Erythroblast (primary cell): ENCODE measurements at regions not wholly inside any gene's neighbourhood (a gene's known extent, or its start where the extent isn't known, plus 50 kb on each side); places are given as distances from the start of the nearest gene placed in this dataset.

Experiments
- DNase-seq, 2 experiments: peaks; one replicate each; lab custom pipeline; 2025; lab: John Stamatoyannopoulos, UW
- GATA1 ChIP-seq: IDR thresholded peaks from 2 replicates; pipeline ENCODE4 v1.6.1; 2011; ENCODE audit warnings: low read depth, mild to moderate bottlenecking, control low read depth, low read length, moderate library complexity
- POLR2A ChIP-seq: IDR thresholded peaks from 2 replicates; pipeline ENCODE4 v1.6.1; 2011; ENCODE audit warnings: mild to moderate bottlenecking, low read length

DNA sequence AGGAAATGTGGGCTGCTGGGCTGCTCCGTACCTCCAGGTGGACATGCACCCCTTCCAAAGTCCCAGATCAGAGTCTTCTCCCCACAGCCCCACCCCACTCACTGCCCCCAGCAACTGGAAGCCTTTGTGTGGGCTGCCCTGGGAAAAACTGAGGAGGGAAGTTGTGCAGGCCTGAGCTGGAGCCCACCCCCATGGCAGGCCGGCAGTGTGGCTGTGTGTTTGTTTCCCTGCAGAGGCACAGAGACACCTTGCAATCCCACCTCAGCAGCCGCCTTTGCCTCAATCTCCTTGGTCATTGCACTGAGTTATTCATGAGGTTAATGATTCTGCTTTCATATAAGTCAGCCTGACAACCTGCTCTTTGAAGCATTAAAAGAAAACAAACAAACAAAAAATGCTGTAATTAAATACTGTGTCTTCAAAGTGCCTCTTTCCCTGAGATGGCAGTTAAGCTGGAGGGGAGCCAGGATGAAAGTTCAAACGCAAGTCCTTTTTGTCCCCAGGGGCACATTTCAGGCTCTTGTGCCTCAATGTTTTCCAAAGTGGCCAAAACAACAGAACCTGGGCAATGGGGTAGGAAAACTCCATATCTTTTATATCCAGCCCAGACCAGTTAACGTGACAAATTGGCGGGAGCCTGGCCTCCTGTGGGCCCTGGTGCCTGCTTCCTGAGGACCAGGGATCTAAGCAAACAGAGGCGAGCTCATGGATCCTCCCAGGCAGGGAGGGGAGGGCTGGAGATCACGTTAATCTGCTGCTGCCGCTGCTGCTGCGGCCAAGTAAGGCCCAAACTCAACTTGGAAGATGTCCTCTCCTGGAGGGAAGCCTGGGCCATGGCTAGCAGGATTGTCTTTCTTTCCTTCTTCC is 51.9 kb upstream of the TSPAN11 start:
- DNase-seq = no peak
- TF ChIP-seq GATA1 (no peak), POLR2A (no peak)

DNA sequence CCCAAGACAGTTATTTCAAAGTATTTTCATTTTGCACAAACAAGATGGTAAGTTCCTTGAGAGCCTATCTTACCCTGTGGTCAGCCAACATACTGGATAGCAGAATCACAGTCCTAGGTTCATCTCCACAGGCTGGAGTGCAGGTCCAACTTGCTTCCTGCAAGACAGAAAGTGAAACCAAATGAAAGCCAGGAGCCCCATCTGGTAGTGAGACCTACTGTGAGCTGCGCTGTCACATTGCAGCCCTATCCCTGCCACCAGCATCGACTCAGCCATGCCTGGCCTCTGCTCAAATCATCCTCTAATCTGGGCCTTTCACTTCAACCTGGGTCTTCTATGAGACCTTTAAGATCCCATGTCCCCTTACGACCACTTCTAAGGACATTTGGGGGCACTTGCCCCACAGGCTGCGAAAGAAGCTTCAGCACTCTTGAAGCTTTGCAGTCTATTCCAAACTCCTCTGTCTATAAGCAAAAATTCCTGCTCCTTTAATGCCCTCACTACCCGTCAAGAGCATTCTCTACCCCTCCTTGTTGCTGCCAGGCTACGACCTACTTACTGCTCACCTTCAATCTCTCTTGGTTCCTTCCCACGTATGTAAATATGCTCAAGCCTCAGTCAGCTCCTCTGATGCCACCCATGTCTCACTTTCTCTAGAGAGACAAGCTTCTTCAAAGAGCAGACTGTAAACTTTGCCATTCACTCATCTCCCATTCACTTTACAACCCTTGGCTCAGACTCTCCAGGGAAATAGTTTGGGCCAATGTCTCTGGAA is 55.9 kb upstream of the TSPAN11 start:
- DNase-seq = no peak
- TF ChIP-seq GATA1 (no peak), POLR2A (no peak)

GRCh38 chr12:30867415-30867814 is 59.1 kb upstream of the TSPAN11 start:
- no peak for TF ChIP-seq POLR2A
- no peak for TF ChIP-seq GATA1
- DNase-seq = no peak

GRCh38 chr12:30866256-30866655 is 60.3 kb upstream of the TSPAN11 start:
- TF ChIP-seq GATA1 = no peak
- TF ChIP-seq POLR2A = no peak
- no peak for DNase-seq

- DNase-seq = no peak
- TF ChIP-seq POLR2A (no peak), GATA1 (no peak)
These were observed 62.7 kb upstream of the TSPAN11 start for GRCh38 chr12:30863839-30864238.

- no peak for DNase-seq
These were observed 64.1 kb upstream of the TSPAN11 start for GRCh38 chr12:30862486-30862885.

GRCh38 chr12:30859226-30859625 is 67.3 kb upstream of the TSPAN11 start:
- DNase-seq = no peak
- TF ChIP-seq POLR2A = no peak
- TF ChIP-seq GATA1 = no peak

More at GRCh38 chr12:30862486-30862885, 64.1 kb upstream of the TSPAN11 start:
- TF ChIP-seq GATA1 = no peak
- no peak for TF ChIP-seq POLR2A

GRCh38 chr12:30858471-30858870 is 68.1 kb upstream of the TSPAN11 start:
- TF ChIP-seq GATA1 (no peak), POLR2A (no peak)
- DNase-seq = no peak

DNA sequence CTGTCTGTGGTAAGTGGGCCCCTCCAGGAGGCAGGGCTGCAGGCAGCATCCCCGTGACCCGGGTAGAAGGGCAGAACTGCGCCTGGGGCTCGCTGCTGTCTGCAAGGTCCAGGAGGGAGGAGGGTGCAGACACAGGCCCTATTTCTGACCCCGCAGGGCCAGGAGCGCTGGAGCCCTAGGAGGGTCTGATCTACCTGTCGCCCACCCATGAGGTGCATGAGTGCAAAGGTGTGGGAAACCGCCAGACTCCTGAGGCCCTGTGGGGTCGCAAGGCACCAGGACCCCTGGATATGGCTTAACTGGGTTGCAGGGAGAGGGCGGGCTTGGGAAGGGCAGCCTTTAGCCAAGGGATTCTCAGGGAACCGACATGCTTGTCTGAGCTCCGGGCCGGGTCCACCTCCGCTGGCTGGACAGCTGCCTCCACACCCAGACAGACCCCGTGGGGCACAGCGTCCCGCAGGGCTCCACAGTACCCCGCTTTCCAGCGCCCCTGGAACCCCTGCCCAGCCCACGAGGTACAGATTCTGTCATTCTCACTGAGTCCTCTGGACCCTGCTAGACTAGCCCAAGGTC is 72.9 kb upstream of the TSPAN11 start:
- TF ChIP-seq POLR2A (no peak), GATA1 (no peak)
- no peak for DNase-seq

GRCh38 chr12:30850684-30851083 is 75.9 kb upstream of the TSPAN11 start:
- TF ChIP-seq GATA1 (no peak), POLR2A (no peak)
- DNase-seq = no peak

DNA sequence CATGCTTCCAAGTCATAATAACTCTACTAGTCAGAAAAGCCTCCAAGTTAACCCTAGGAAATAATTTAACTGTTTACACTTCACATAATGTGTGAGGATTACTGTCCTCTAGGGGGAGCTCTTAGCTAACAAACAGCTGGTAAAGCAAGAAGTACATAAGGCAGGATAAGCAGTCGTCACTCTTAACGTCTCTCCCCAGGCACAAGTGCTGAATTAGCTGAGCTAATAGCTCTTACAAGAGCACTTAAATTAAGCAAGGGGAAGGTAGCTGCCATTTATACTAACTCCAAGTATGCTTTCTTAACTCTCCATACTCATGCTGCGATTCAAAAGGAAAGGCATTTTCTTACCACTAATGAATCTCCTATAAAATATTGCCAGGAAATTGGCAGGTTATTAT is 79.3 kb upstream of the TSPAN11 start:
- TF ChIP-seq POLR2A (no peak), GATA1 (no peak)

GRCh38 chr12:30846776-30847175 is 79.8 kb upstream of the TSPAN11 start:
- no peak for DNase-seq
- TF ChIP-seq POLR2A (no peak), GATA1 (no peak)

More for the DNA sequence above, 79.3 kb upstream of the TSPAN11 start:
- DNase-seq = peak; percentile 78 to 86

- TF ChIP-seq GATA1 = no peak
- no peak for TF ChIP-seq POLR2A
- DNase-seq = no peak
These were observed 80.9 kb upstream of the TSPAN11 start for GRCh38 chr12:30845676-30846075.

DNA sequence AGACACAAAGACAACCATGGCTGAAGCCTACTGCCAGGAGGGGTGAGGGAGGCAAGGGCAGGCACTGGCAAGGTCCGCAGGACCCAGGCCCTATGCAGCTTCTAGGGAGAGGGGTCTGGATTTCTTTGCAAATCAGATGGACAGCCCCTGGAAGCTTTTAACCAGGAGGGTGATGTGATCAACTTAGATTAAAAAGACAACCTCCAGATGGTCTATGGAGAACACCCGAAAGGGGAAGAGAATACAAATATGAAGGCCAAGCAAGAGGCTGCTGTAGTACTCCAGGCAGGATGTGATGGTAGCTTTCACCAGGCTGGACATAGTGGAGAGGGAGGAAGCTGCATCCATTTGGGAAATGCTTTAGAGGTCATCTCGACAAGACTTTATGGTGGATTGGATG is 83.3 kb upstream of the TSPAN11 start:
- no peak for TF ChIP-seq GATA1
- no peak for TF ChIP-seq POLR2A
- no peak for DNase-seq
